Stimulated activated naive CD4-positive, alpha-beta T cell treated with Interleukin-2 at 50 U/mL for 16 hours (primary cell): ENCODE measurements at regions not wholly inside any gene's neighbourhood (a gene's known extent, or its start where the extent isn't known, plus 50 kb on each side); places are given as distances from the start of the nearest gene placed in this dataset.

Source experiments
- DNase-seq: peaks from one replicate; lab custom pipeline; 2025; lab: John Stamatoyannopoulos, UW

- no peak for DNase-seq
These were observed 61.6 kb upstream of the PARD3B start for GRCh38 chr2:204483608-204484081.

GRCh38 chr2:204486321-204486720 lies 59.0 kb upstream of the PARD3B start:
- no peak for DNase-seq

- no peak for DNase-seq
These were observed 58.5 kb upstream of the PARD3B start for GRCh38 chr2:204486805-204487204.

GRCh38 chr2:204487447-204488229 lies 57.6 kb upstream of the PARD3B start:
- no peak for DNase-seq

GRCh38 chr2:204491528-204491927 lies 53.7 kb upstream of the PARD3B start:
- DNase-seq = no peak

- no peak for DNase-seq
These were observed 52.9 kb upstream of the PARD3B start for GRCh38 chr2:204492417-204492816.

- DNase-seq = no peak
These were observed 50.6 kb upstream of the PARD3B start for GRCh38 chr2:204494681-204495080.

- DNase-seq = no peak
These were observed 49.9 kb upstream of the PARD3B start for GRCh38 chr2:204495381-204495780.
